GM21576 (cell line): ENCODE measurements at regions not wholly inside any gene's neighbourhood (a gene's known extent, or its start where the extent isn't known, plus 50 kb on each side); places are given as distances from the start of the nearest gene placed in this dataset.

Experiments used
- ATAC-seq: cut with Tn5 transposase; IDR thresholded peaks from one replicate; pipeline ENCODE4 v1.9.1; 2021; ENCODE audit warnings: mild to moderate bottlenecking, moderate library complexity; ENCODE audit not compliant: unreplicated experiment

DNA sequence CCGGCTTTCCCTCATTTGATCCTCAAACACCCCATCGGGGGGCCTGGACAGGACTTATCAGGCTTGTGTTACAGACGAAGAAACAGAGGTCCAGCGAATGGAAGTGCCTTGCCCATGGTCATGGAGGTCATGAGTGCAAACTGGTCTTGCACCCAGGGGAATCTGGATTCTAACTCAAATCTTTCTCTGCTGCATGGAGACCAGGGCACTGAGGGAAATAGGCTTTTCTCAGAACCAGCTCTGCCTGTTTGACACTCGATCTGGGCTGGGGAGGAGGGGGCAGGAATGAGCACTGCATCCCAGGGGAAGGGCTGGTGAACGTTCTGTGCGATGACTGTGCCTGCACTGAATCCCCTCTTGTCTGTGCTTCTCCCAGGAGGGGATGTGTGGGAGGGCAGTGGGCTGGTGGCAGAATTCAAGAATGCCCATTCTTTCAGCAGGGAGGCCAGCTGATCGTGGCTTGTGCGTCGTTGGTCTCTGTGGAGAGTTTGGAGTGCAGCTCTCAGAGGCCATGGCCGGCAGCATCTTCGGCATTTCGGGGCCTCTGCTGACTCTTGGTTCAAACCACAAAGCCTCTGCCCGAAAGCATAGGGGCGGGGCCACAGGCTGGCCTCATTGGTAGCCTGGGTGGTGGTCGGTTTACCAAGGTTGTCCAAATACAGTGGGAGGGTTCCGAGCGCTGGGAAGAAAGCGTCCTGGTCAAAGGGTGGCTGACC, 171.6 kb downstream of the DDX1 start:
- ATAC-seq, result no peak

DNA sequence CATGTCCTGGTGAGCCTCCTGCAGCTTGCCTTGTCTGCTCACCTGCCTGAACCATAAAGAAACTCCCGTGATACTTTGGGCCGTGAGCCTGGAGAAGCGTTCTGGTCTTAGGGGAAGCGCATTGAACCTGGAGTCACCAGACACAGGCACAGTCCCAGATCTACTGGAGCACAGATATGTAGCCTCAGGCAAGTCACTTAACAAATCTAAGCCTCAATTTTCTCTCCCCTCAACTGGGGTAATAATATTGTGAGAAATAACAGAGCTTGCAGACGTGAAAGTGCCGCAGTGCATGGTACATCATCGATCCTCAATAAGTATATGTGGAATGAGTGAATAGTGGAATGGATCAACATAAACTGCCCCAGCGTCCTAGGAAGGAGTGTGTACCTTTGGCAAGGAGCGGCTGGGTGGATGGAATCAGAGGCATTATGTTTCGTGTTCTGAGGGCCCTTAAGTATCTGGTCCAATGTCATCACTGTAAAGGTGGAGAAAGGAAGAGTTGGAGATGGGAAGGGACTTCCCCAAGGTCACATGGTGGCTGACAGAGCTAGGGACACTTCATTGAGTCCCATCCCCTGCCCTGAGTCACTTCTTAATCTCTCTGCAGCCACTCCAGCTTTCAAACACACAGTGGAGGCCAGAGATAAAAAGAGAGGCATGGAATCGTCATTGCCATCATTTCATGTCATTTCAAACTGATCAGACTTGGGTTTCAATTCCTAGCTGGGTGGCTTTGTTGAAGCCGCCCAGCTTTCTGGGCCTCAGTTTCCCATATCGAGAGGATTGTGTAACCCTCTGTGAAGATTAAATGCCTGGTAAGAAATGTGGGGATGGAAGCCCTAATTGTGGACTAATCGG, 172.4 kb downstream of the DDX1 start:
- no peak for ATAC-seq

DNA sequence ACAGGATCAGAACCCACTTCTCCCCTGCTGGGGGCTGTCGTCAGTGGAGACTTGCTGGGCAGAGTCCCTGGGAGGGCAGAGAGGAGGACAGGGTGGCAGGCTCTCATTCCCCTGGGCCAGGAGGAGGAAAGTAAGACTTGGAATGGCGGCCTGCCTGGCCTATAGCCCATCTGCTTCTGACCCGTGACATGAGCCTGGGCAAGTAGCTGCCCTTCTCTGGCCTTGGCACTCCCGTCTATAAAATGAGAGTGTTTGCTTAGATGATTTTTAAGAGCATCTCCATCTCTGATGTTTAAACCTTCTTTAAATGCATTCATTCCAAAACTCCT, 173.0 kb downstream of the DDX1 start:
- no peak for ATAC-seq

DNA sequence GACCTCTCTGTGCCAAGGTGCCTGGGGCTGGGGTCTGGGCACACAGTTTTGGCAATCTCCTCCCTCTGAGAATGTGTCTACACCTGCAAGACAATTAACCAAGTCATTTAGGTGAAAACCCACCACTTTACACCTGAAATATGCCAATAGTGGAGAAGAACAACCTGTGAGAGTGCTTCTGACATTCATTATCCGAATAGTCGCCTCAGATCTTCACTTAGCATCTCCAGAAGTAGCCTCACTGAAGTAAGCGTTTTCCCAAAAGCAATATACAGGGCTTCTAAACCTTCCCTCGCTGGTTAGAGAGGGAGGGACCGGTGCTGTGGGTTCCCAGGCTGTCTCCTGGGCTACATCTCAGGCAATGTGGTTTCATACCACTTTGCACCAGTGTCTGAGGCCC, 173.5 kb downstream of the DDX1 start:
- ATAC-seq, result no peak

DNA sequence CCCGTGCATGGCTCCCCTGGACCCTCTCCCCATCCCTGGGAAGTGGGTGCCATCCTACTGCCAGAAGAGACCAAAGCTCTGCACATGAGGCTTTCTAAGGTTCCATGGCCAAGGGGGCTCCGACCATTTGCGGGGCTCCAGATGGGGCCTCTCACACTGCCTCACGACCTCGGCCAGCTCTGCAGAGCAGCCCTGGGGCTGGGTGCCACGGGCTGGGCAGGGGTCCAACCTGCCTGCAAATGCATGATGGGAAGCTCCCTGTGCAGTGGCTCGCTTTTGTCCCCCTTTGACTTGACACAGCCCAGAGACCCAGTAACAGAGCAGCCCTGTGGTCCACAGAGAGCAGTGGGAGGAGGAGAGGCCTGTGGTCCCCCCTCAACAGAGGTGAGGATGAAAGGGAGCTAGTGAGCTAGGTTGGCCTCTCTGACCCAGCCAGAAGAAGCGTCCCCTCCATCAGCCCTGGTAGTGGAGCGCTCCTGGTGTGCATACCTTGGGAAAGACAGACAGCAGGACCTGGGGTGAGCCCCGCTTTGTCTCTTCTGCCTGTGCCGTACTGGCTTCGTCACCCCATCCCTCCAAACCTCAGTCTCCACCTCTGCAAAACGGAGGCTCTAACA, 174.1 kb downstream of the DDX1 start:
- no peak for ATAC-seq

DNA sequence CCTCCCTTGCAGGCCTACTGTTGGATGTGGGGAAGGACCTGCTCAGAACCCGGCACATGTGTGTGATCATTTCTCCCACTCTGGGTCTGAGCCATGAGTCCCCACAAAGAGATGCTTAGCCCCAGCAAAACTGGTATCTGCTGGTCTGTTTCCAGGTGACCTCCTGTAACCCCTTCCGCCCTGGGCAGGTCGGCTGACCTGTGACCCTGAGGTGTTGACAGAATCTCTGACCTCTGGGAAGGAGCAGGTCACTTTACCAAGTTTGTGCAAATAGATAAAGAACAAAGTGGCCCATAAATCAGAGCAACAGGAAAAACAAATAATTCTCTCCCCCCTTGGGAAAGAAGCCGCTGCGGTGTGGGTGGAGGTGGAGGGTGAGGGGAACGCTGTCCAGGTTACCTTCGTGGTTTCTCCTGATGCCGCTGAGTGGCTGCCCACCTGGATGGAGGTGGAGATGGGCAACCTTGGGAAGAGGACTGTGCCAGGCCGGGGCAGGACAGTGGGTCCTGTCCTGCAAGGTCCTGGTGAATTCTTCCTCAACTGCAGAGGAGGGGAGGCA, 174.0 kb upstream of the MYCN start:
- no peak for ATAC-seq

DNA sequence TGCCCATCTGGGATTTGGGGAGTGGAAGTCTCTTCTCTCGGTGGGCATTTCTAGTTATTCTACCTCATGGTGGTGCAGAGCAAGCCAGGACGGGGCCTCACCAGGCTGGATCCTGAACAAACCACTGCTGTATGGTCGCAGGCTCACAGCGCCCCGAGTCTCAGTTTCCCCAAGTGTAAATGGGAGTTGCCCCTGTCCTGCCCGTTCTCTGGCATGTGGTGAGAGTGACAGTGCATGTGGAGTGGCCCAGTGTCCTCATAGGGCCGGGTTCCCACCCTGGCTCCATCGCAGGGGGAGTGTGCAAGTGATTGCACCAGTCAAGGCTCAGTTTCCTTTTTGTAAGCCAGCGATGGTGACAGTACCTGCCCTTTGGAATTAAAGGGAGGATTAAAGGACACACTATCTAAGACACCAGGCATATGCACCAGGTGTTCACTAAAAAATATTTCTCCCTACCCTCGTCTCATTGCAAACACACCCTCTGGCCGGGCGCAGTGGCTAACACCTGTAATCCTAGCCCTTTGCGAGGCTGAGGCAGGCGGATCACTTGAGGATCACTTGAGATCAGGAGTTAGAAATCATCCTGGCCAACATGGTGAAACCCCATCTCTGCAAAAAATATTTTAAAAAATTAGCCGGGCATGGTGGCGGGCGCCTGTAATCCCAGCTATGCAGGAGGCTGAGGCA, 173.3 kb upstream of the MYCN start:
- no peak for ATAC-seq

DNA sequence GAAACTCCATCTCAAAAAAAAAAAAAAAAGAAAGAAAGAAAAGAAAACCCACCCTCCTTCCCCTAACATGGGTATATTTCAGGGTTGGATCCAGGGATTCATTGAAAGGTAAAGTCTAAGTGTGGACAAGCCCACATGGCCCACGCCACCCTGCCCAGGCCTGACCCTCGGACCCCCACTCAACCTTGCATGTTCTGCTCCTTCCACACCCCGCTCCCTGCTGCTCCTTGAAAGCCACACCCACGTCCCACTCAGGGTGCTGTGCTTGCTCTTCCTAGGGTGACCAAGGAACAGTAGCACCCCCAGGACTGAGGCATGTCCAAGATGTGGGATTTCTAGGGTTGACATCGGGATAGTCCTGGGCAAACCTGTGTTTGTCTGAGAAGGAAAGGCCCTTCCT, 172.7 kb upstream of the MYCN start:
- no peak for ATAC-seq

DNA sequence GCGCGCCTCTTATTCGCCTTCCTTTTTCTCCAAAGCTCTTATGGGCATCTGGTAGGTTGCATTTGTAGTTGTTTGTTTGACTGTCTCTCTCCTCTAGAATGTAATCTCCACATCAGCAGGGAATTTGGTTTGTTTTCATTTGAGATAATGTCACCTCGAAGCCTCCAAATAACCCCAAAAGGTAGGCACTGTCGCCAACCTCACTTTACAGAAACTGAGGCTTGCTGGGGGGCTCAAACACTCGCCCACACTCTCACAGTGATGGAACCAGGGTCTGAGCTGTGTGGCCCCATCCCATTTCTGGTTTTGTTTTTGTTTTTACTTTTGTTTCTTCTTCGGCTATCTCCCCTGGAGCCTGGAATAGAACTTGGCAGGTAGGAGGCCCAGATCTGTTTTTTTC, 172.2 kb upstream of the MYCN start:
- no peak for ATAC-seq

DNA sequence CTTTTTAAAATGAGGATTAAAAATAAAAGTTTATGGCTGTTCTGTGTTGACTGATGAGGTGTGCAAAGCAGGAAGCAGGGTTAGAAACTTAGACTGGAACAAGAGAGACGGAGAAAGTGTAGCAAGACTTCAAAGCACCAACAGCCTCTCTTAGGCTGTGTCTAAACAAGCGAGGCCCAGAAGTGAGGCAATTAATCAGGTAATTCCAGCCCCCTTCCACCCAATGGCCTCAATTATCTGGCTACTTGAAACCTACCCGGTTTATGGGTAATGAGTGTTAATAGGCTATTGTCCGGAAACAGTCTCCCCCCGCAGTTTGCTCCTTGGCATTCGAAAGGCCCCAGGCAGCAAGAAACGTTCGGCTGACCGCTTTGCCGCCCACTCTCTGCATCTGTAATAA, 171.7 kb upstream of the MYCN start:
- no peak for ATAC-seq

DNA sequence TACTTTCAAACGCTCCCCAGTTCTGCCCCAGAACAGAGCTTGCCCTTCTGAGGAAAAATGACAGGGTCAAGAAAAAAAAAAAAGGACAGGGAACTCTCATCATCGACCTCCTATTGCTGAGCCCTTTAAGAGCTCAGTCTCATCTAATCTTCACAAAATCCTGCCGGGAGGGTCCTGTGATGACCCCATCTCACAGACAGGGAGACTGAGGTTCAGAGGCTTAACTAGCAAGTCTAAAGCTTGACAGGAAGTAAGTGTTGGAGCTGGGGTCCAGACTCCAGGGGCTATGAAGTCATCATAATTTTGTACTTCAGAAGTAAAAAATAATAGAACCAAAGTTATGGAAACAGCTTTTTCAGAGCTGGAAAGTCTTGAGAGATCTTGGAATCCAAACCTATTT, 171.1 kb upstream of the MYCN start:
- no peak for ATAC-seq

DNA sequence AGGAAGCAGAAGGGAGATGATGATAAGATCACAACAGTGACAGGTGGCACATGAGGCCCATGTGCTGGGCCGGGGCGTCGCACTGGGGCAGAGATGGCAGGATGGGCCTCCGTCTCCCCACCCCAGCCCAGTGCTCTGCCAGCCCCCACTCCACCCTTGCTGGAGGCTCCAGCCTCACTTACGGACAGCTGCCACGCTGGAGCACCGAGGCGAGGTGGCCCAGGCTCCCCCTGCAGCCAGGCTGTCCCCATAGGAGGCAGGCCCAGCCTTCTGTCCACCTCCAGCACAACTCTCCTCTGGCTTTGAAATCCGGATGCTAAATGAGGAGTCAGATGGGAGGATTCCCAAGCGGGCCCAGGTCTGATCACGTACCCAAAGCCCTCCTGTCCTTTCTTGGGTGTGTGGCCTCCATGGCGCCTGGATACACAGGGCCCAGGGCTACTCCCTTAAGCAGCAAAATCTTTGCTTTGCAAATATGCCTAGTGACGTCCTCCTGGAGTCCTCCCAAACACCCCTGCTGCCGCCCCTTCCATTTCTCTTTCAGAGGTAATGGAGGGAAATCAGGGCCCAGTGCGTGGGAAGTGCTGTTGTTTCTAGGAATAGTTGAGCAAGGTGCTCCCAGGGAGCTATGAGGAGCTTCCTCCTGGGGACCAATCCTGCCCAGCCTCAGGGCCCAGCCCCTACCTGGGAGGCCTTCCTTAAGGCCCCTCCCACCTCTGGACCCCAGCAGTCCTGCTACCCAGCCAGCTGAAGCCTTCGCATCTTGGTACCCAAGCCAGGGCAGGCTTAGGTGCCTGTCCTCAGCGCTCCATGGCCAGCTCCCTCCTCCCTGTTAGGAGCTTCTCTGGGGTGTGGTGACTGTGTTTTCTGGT, 170.4 kb upstream of the MYCN start:
- no peak for ATAC-seq

DNA sequence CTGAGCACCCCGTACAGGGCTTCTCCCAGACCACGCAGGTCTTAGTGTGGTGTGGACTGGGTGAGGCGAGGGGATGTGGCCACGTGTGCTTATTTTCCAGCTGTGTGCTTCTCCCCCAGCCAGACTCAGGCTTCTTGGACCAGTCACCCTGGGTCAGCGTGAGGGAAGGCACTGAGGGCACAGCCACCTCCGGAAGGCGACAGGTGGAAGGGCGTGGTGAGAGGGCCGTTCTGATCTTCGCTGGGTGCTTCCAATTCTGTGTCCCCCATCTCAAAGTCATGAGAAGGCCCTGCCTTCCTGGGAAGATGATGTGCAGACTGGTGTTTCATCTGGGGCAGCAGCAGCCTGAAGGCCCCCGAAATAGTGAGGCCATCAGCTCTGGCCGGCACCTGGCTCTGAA, 169.7 kb upstream of the MYCN start:
- ATAC-seq, result no peak

DNA sequence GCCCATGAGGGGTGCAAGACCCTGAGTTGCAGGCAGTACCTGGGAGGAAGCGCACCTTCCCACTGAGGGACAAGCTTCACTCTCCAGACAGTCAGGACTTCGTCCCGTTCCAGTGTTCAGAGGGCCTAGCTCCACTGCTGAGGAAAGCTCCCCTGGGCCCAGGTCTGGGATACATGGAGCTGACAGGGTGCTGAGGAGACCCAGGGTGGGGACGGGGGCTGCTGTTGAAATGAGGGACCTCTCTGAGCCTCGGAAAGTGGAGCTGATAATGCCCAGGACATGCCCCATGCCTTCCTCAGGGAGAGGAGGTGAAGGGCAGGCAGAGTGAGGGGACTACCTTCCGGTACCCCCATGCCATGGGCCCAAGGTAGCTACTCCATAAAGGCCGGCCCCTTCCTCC, 169.2 kb upstream of the MYCN start:
- ATAC-seq, result no peak

DNA sequence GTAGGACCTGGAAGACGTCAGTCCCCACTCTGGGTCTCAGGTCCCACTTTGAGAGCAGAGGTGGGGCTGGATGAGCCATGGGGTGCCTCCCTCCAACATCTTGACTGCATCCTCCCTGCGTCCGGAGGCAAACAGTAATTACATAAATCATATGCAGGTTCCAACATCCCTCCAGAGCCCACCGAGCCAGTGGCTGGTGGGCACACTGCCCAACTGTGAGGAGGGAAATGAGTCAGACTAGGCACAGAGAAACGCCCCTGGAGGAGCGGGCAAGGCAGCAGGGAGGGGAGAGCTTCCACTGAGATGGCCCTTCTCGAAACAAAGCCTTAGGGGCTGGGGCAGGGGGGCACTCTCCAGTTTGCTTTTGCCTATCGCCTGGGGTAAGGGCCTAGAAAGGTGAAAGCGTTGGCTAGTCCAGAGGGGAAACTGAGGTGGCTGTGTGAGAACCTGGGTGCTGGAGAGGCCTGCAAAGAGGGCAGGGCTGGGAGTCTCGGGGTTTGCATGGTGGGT, 168.2 kb upstream of the MYCN start:
- no peak for ATAC-seq

DNA sequence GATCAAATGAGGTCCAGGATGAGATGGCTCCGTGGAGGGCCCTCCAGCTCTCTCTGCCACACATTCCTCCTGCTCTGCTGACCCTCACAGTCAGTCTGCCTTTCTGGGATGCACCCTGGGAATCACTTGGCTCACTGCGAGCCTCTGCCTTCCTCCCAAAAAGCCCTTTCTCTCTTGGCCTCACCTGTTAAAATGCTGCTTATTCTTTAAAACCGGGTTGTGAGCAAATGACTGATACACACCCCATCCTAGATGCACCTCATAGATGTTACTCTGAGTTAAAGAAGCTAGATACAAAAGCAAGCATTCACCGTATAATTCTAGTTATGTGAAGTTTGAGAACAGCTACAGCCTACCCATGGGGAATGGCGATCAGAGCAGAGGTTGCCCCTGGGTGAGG, 167.7 kb upstream of the MYCN start:
- no peak for ATAC-seq

DNA sequence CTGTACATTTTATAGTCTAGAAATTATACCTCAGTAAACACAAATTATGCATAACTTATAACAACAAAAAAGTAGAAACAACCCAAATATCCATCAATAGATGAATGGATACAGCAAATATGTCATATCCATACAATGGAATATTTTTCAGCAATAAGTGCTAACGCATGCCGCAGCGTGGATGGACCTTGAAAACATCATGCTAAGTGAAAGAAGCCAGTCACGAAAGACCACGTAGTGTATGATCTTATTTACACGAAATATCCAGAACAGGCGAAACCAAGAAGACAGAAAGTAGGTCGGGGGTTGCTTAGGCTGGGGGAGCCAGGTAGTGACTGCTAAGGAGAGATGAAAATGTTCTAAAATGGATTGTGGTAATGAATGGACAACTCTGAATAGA, 167.1 kb upstream of the MYCN start:
- ATAC-seq, result no peak

DNA sequence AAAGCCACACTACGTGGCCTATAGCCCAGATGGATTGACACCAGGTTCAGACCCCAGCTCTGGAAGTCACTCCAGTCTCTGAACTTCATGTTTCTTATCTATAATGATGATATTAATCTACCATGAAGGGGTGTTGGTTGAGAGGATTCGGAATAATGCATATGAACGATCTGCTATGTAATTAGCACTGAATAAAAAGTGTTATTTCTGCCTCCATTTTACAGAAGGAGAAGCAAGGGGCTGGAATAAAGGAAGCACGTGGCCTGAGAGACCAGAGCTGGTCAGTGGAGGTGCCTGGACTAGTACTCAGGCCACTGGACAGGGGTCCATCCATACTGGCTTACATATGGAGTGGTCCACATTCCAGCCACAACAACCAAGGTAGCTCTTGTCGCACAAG, 166.5 kb upstream of the MYCN start:
- no peak for ATAC-seq

DNA sequence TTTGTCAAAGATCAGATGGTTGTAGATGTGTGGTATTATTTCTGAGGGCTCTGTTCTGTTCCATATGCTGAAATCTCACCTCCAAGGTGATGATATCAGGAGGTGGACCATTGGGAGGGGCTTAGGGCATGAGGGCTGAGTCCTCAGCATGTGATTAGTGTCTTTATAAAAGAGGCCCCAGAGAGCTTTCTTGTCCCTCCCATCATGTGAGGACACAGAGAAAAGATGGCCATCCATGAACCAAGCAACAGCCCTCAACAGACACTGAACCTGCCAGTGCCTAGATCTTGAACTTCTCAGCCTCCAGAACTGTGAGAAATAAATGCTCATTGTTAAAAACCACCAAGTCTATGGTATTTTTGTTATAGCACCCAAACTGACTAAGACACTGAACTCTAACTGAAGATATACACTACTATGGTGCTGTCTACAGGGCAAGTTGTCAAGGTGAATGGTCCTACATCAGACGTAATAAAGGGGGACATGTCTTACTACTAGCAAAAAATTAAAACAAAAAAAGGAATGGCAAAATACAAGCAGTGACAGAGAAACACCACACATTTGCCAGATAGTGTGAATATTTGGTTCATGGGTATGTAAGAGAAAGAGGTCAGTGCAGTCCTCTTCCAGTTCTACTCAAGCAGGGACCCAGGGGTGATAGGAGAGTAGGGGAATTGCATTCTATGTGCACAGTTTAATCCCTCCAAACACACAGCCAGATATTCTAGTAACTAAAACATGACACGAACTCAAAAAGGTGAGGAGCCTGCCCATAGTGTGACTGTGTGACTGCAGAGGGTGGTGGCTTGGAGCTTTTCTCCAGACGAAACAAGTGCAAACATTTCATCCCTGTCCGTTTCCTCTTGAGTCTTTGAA, 164.4 kb upstream of the MYCN start:
- no peak for ATAC-seq
